ENCODE measurements at regions not wholly inside any gene's neighbourhood (a gene's known extent, or its start where the extent isn't known, plus 50 kb on each side); places are given as distances from the start of the nearest gene placed in this dataset.
A peak's percentile ranks its signal among the peaks of the same experiment; 100 is the strongest.
"Not testable (repeated sequence)": the region's sequence is repeated elsewhere in the genome, so short reads cannot be mapped to it uniquely, and the experiment has no call there.

DNA sequence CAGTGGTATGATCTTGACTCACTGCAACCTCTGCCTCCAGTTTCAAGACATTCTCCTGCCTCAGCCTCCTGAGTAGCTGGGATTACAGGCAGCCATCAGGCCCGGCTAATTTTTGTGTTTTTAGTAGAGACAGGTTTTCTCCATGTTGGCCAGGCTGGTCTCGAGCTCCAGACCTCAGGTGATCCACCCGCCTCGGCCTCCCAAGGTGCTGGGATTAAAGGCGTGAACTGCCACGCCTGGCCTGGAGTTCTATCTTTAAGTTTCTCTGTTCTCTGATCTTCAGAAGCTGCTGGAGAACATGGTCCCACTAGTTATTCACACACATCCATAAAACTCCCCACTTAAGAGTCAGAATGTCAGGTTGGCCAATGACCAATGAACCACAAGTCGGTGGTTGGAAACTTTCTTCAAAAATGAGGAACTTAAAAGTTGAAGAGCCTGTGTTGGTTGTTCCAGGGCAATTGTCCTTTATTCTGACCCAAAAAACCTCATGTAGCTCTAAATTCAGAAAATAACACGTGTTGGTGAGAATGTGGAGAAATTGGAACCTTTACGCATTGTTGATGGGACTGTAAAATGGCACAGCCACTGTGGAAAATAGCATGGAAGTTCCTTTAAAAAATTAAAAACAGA is 55.9 kb upstream of the PIK3CB start:
- no peaks in the 10 kb centered on the region for H3K27me3 Mint-ChIP-seq
- intact Hi-C loops (cut with micrococcal nuclease): loop anchor here (1.0 to 2.0 kb wide), 2 partner anchors 27 to 56 kb away; partner anchors contain the start of gene PIK3CB
- peak overlapping the region; percentile 92 for H3K27ac Mint-ChIP-seq
- H3K4me1 Mint-ChIP-seq (ENCODE audit: low read depth): peaks cover 34% of the 10 kb centered on the region
- H3K4me3 Mint-ChIP-seq: no peak overlapping the region
- H3K9me3 Mint-ChIP-seq: no peaks in the 10 kb centered on the region
- no peaks in the 10 kb centered on the region for H3K36me3 Mint-ChIP-seq (ENCODE audit: low read depth)

DNA sequence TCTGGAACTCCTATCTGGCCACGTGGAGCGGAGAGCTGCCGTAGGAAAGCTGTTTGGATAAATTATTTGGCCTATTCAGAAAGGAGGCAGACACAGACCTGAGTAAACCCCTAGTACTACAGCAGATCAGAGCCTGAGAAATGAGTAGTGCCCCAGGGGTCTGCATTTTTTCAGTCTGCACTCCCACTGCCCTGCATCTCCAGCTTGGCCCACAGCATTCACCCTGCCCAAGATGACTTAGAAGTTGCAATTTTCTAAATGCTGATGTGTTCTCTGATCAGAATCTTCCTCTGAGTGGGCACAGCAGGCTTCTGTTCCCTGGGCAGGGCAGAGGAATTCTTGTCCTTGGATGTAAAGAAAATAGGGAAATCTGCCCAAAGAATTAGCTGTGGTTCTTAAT is 55.1 kb upstream of the PIK3CB start:
- Mint-ChIP-seq H3K27ac (peak overlapping the region; percentile 92), H3K4me1 (ENCODE audit: low read depth) (peaks cover 28% of the 10 kb centered on the region), H3K27me3 (no peaks in the 10 kb centered on the region), H3K9me3 (no peaks in the 10 kb centered on the region), H3K36me3 (ENCODE audit: low read depth) (no peaks in the 10 kb centered on the region), H3K4me3 (no peak overlapping the region)
- intact Hi-C loops (cut with micrococcal nuclease): loop anchor here (2.0 kb wide), 1 partner anchor 55 kb away; the partner anchor contains the start of gene PIK3CB

DNA sequence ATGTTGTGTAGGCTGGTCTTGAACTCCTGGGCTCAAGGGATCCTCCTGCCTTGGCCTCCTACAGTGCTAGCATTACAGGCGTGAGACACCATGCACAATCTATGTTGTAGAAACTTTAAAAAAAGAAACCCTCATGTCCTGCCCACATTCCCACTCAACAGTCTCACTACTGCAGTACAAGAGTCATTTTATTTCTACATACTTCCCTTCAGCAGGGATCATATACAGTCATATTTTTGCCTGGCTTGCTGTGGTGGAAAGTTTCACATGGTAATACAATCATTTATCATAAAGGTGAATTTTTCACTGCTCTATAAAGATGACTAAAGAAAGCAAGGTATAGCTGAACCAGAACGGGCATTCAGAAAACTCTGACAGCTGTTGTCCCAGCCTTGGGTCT is 53.8 kb upstream of the PIK3CB start:
- Mint-ChIP-seq H3K27me3 (no peaks in the 10 kb centered on the region), H3K27ac (peak overlapping the region; percentile 92), H3K4me1 (ENCODE audit: low read depth) (peaks cover 28% of the 10 kb centered on the region), H3K4me3 (no peak overlapping the region), H3K9me3 (no peaks in the 10 kb centered on the region), H3K36me3 (ENCODE audit: low read depth) (no peaks in the 10 kb centered on the region)
- intact Hi-C loops (cut with micrococcal nuclease): no loop called here

DNA sequence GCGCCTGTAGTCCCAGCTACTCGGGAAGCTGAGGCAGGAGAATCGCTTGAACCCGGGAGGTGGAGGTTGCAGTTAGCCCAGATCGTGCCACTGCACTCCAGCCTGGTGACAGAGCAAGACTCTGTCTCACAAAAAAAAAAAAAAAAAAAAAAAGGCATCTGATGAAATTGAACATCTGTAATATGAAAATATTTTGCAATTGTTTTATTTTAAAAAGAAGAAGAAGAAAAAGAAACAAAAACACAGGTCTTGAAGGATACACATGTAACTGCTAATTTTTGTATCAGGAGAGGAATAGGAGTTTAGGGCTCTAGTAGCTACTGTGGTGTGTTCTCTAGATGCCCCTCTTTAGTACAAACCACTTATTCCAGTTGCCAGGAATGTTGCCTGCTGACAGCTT is 51.4 kb upstream of the PIK3CB start:
- H3K36me3 Mint-ChIP-seq (ENCODE audit: low read depth); H3K9me3 Mint-ChIP-seq; H3K4me3 Mint-ChIP-seq; H3K27me3 Mint-ChIP-seq; intact Hi-C loops (cut with micrococcal nuclease); H3K27ac Mint-ChIP-seq: not testable (repeated sequence)
- H3K4me1 Mint-ChIP-seq (ENCODE audit: low read depth): peaks cover 23% of the 10 kb centered on the region

Data from dendritic cell treated with granulocyte-macrophage colony-stimulating factor and Interleukin-4, amounts not matched to agents 40 ng/mL and 50 ng/mL, for 4 days (primary cell).